Panc1 (cell line): ENCODE measurements at regions not wholly inside any gene's neighbourhood (a gene's known extent, or its start where the extent isn't known, plus 50 kb on each side); places are given as distances from the start of the nearest gene placed in this dataset.

Experiments used
- ATAC-seq: fragments of 200-7000 bp; cut with Tn5 transposase; 2 replicates; pipeline ENCODE4 v1.9.1; 2020; ENCODE audit warnings: mild to moderate bottlenecking, moderate library complexity
- BruUV-seq: library from RNA; stranded (reverse); fragments of 400-500 nt; replicated peaks from 2 replicates; lab custom pipeline; 2021; lab: Mats Ljungman, UMichigan
- CTCF ChIA-PET: fragments of 300-600 bp; sonication (Branson Sonifier 250); formaldehyde crosslinking; loops from one replicate; lab custom pipeline; 2022; ENCODE audit warnings: antibody characterized with exemption; lab: Charles Lee
- POLR2A ChIA-PET: fragments of 300-600 bp; sonication (Branson Sonifier 250); formaldehyde crosslinking; loops from one replicate; lab custom pipeline; 2022; ENCODE audit warnings: antibody characterized with exemption; lab: Charles Lee
- DNase-seq: peaks from one replicate; pipeline ENCODE4 v3.0.0-alpha.2; 2010; ENCODE audit warnings: low read depth, low spot score
- H3K27ac ChIP-seq: 2 replicates; pipeline ENCODE4 v1.5.1; 2011; ENCODE audit warnings: mild to moderate bottlenecking, low read length, inconsistent platforms
- H3K27me3 ChIP-seq: fragments of 200-500 bp; sonication (Bioruptor generic); 2 replicates; pipeline ENCODE4 v1.6.0; 2014; ENCODE audit warnings: low read length, inconsistent platforms; ENCODE audit not compliant: control insufficient read depth, insufficient read depth
- H3K36me3 ChIP-seq: fragments of 200-500 bp; sonication (Bioruptor generic); 2 replicates; pipeline ENCODE4 v1.5.1; 2014; ENCODE audit warnings: inconsistent platforms, mild to moderate bottlenecking, low read length, moderate library complexity; ENCODE audit not compliant: control insufficient read depth, insufficient read depth
- H3K4me1 ChIP-seq: 2 replicates; pipeline ENCODE4 v1.5.1; 2011; ENCODE audit warnings: inconsistent platforms, mild to moderate bottlenecking, low read length, moderate library complexity; ENCODE audit not compliant: control insufficient read depth, insufficient read depth
- H3K4me3 ChIP-seq, 2 experiments: 2 replicates each; pipeline ENCODE4 v1.5.1; 2011 to 2012; ENCODE audit warnings: low read depth in 2 of 2, low read length in 2 of 2, mild to moderate bottlenecking in 2 of 2, inconsistent platforms in 1 of 2, moderate library complexity in 1 of 2
- H3K9me3 ChIP-seq: fragments of 200-500 bp; sonication (Bioruptor generic); 2 replicates; pipeline ENCODE4 v1.5.1; 2014; ENCODE audit warnings: low read depth, mild to moderate bottlenecking, inconsistent platforms, low read length, moderate library complexity; ENCODE audit not compliant: control insufficient read depth, insufficient read depth
- CTCF ChIP-seq: fragments of 450-650 bp; IDR thresholded peaks from 2 replicates; pipeline ENCODE4 v1.5.1; 2017; ENCODE audit warnings: mild to moderate bottlenecking
- POLR2AphosphoS5 ChIP-seq: IDR thresholded peaks from 2 replicates; pipeline ENCODE4 v1.6.1; 2012; ENCODE audit warnings: mild to moderate bottlenecking, low read depth, low read length, moderate library complexity
- REST ChIP-seq, 2 experiments: IDR thresholded peaks; 2 replicates each; pipeline ENCODE4 v1.6.1; 2011 to 2012; ENCODE audit warnings: low read depth in 2 of 2, control low read depth in 1 of 2, low read length in 1 of 2, mild to moderate bottlenecking in 1 of 2, moderate library complexity in 1 of 2; ENCODE audit not compliant: insufficient read depth in 1 of 2
- SIN3A ChIP-seq: IDR thresholded peaks from 2 replicates; pipeline ENCODE4 v1.6.1; 2012; ENCODE audit warnings: low read depth, mild to moderate bottlenecking, low read length, moderate library complexity, borderline replicate concordance; ENCODE audit not compliant: insufficient read depth
- TCF7L2 ChIP-seq: IDR thresholded peaks from 2 replicates; pipeline ENCODE4 v1.6.1; 2011; ENCODE audit warnings: mild to moderate bottlenecking, low read depth, low read length, inconsistent platforms
- in situ Hi-C: cut with HindIII; loops from 2 replicates; pipeline ENCODE4 v1.10.0; 2016; ENCODE audit warnings: low sequenced_read_pairs, low pct_unique_long_range_greater_than_20kb
- intact Hi-C: fragments of 100-400 bp; cut with micrococcal nuclease; formaldehyde crosslinking; loops from one replicate; pipeline ENCODE4 v1.10.0; 2022; ENCODE audit not compliant: unreplicated experiment

GRCh38 chr2:53233759-53234547 lies 533.7 kb upstream of the CHAC2 start:
- in situ Hi-C loops = no loop called here
- Histone ChIP-seq H3K36me3 (no peaks in the 10 kb centered on the region), H3K9me3 (no peaks in the 10 kb centered on the region), H3K4me1 (no peaks in the 10 kb centered on the region), H3K4me3 (no peak overlapping the region), H3K27ac (no peak overlapping the region), H3K27me3 (no peaks in the 10 kb centered on the region)
- POLR2A ChIA-PET = no interaction called here
- ATAC-seq (no peak), DNase-seq (no peak)
- intact Hi-C loops = no loop called here
- no TSS peak for BruUV-seq
- CTCF ChIA-PET = no interaction called here
- no peak for TF ChIP-seq CTCF
- no peak for TF ChIP-seq TCF7L2

- BruUV-seq = no TSS peak
- no peaks in the 10 kb centered on the region for H3K9me3 ChIP-seq
- H3K4me1 ChIP-seq = no peaks in the 10 kb centered on the region
- ATAC-seq (no peak), DNase-seq (no peak)
- TF ChIP-seq TCF7L2 (no peak), CTCF (no peak), POLR2AphosphoS5 (no peak), SIN3A (no peak), REST (IDR thresholded peaks at IDR 0.05; ENCODE audit: insufficient read depth in 1 of 2, low read depth in 2 of 2, low read length in 1 of 2) (no peak)
- ChIA-PET POLR2A (no interaction called here), CTCF (no interaction called here)
- no peaks in the 10 kb centered on the region for H3K27me3 ChIP-seq
- H3K4me3 ChIP-seq = no peak overlapping the region
- in situ Hi-C loops (no loop called here), intact Hi-C loops (no loop called here)
- H3K27ac ChIP-seq = no peak overlapping the region
- H3K36me3 ChIP-seq = no peaks in the 10 kb centered on the region
These were observed 535.7 kb upstream of the CHAC2 start for GRCh38 chr2:53231908-53232307.
